A204.1 (cell line): ENCODE measurements at regions not wholly inside any gene's neighbourhood (a gene's known extent, or its start where the extent isn't known, plus 50 kb on each side); places are given as distances from the start of the nearest gene placed in this dataset.
A peak's percentile ranks its signal among the peaks of the same experiment; 100 is the strongest.
"Not testable (repeated sequence)": the region's sequence is repeated elsewhere in the genome, so short reads cannot be mapped to it uniquely, and the experiment has no call there.

Experiments
- FAIRE-seq: peaks from 2 replicates; lab custom pipeline; 2012; peaks lifted over from hg19 to GRCh38; lab: Jason Lieb, UNC

GRCh38 chr15:96182736-96183513, 147.6 kb upstream of the NR2F2 start:
- no peak for FAIRE-seq

GRCh38 chr15:96183514-96183850, 147.0 kb upstream of the NR2F2 start:
- no peak for FAIRE-seq

GRCh38 chr15:96183867-96184266, 146.6 kb upstream of the NR2F2 start:
- no peak for FAIRE-seq

GRCh38 chr15:96184297-96184696, 146.2 kb upstream of the NR2F2 start:
- FAIRE-seq, result no peak

GRCh38 chr15:96186105-96186504, 144.4 kb upstream of the NR2F2 start:
- no peak for FAIRE-seq

- FAIRE-seq, result no peak
These were observed 142.9 kb upstream of the NR2F2 start for GRCh38 chr15:96187341-96188305.

GRCh38 chr15:96197721-96198120, 132.8 kb upstream of the NR2F2 start:
- peak; percentile 35 for FAIRE-seq

- no peak for FAIRE-seq
These were observed 131.4 kb upstream of the NR2F2 start for GRCh38 chr15:96199111-96199510.

- no peak for FAIRE-seq
These were observed 130.0 kb upstream of the NR2F2 start for GRCh38 chr15:96200357-96200967.

- FAIRE-seq, result no peak
These were observed 128.8 kb upstream of the NR2F2 start for GRCh38 chr15:96201696-96202095.

- not testable (repeated sequence) for FAIRE-seq
These were observed 124.9 kb upstream of the NR2F2 start for GRCh38 chr15:96205588-96205987.

- FAIRE-seq, result no peak
These were observed 123.0 kb upstream of the NR2F2 start for GRCh38 chr15:96207377-96208006.

GRCh38 chr15:96209285-96209735, 121.2 kb upstream of the NR2F2 start:
- no peak for FAIRE-seq

GRCh38 chr15:96213045-96213444, 117.5 kb upstream of the NR2F2 start:
- FAIRE-seq, result no peak

GRCh38 chr15:96213896-96214295, 116.6 kb upstream of the NR2F2 start:
- FAIRE-seq, result no peak

GRCh38 chr15:96216481-96216880, 114.0 kb upstream of the NR2F2 start:
- FAIRE-seq, result not testable (repeated sequence)

GRCh38 chr15:96217983-96218382, 112.5 kb upstream of the NR2F2 start:
- no peak for FAIRE-seq

GRCh38 chr15:96218623-96219455, 111.7 kb upstream of the NR2F2 start:
- no peak for FAIRE-seq

- no peak for FAIRE-seq
These were observed 110.8 kb upstream of the NR2F2 start for GRCh38 chr15:96219681-96220080.

- FAIRE-seq, result no peak
These were observed 109.8 kb upstream of the NR2F2 start for GRCh38 chr15:96220657-96221056.

GRCh38 chr15:96222981-96223380, 107.5 kb upstream of the NR2F2 start:
- no peak for FAIRE-seq
